Right lobe of liver (tissue), 6 donors: ENCODE measurements at regions not wholly inside any gene's neighbourhood (a gene's known extent, or its start where the extent isn't known, plus 50 kb on each side); places are given as distances from the start of the nearest gene placed in this dataset.

Experiments
- ATAC-seq, 4 donors: fragments of 200-7000 bp; cut with Tn5 transposase; one replicate each; pipeline ENCODE4 v1.9.1; 2020; ENCODE audit warnings: mild to moderate bottlenecking in 4 of 4, moderate library complexity in 4 of 4
- DNase-seq, 3 donors: peaks; one replicate each; pipeline ENCODE4 v3.0.0-alpha.2; 2020
- H3K27ac ChIP-seq, 3 donors: fragments of 200-600 bp; one replicate each; pipeline ENCODE4 v1.8.0; 2022
- H3K27me3 ChIP-seq, 2 donors: fragments of 200-600 bp; one replicate each; pipeline ENCODE4 v1.8.0; 2022
- H3K36me3 ChIP-seq, 4 donors: fragments of 200-600 bp; sonication (generic) in 1 of 4; one replicate each; pipeline versions ENCODE4 v1.5.1 to v1.8.0; 2017 to 2022; ENCODE audit warnings: control low read depth in 1 of 4
- H3K4me1 ChIP-seq, 4 donors: fragments of 200-600 bp; sonication (generic) in 1 of 4; one replicate each; pipeline versions ENCODE4 v1.5.1 to v1.8.0; 2017 to 2022; ENCODE audit warnings: control low read depth in 1 of 4
- H3K4me3 ChIP-seq, 3 donors: fragments of 200-600 bp; one replicate each; pipeline ENCODE4 v1.8.0; 2022
- H3K9me3 ChIP-seq, 4 donors: fragments of 200-600 bp; sonication (generic) in 1 of 4; one replicate each; pipeline versions ENCODE4 v1.5.1 to v1.8.0; 2017 to 2022; ENCODE audit warnings: control low read depth in 1 of 4
- CTCF ChIP-seq, 4 donors: fragments of 200-600 bp in 3 of 4; fragments of 450-650 bp in 1 of 4; IDR thresholded peaks; one replicate each; pipeline versions ENCODE4 v1.5.1 to v1.8.0; 2016 to 2022; ENCODE audit warnings: antibody characterized with exemption in 4 of 4, mild to moderate bottlenecking in 2 of 4
- POLR2A ChIP-seq: fragments of 450-650 bp; IDR thresholded peaks from one replicate; pipeline ENCODE4 v1.6.1; 2017; ENCODE audit warnings: antibody characterized with exemption, mild to moderate bottlenecking
- WGBS: methylation state at CpG from one replicate; pipeline ENCODE4 v1.1.6; 2018; ENCODE audit warnings: low coverage, low lambda C conversion rate; ENCODE audit not compliant: insufficient coverage; ENCODE audit errors: missing lambda C conversion rate; 5-methylcytosine and 5-hydroxymethylcytosine counted together
- intact Hi-C, 2 donors: fragments of 100-400 bp; cut with DNase I; formaldehyde crosslinking; loops; one replicate each; pipeline versions ENCODE4 v1.11.2 to v1.14.1; 2022
- donor health status: DM: no; HTN: yes; CAD: no.
- donor health status: DM: no; HTN: no; CAD: no.
- donor health status: DM: no; HTN: no; CAD: no.
- donor health status: DM: no; HTN: yes; CAD: no.
- donor health status: DM: no; HTN: yes; CAD: no.

DNA sequence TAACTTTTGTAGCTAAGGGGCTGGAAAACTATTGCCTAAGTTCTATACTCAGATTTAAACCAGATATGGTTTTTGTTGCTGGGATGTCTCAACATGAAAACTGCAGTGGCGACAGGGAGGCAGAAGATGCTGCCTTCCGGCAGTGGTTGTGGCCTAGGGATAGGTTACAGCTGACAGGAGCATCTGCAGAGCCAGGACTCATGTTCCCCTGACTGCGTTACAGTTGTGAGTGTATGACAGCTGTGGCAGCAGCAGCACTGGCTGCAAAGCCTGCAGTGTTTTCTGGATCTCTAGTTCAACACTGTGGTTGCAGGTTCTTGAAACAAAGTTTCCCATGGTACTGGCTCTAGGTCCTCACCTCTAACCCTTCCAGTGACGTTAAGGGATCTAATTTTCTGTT lies 498.8 kb upstream of the CDH18 start:
- DNase-seq = no peak
- WGBS = 46% methylated on average over 4 of the region's 4 CpGs

GRCh38 chr5:20476016-20476415 lies 488.0 kb upstream of the CDH18 start:
- TF ChIP-seq POLR2A (no peak), CTCF (IDR thresholded peaks at IDR 0.05) (no peak)
- no peaks in the 10 kb centered on the region for H3K9me3 ChIP-seq
- intact Hi-C loops = no loop called here
- DNase-seq (no peak), ATAC-seq (no peak)
- H3K4me1 ChIP-seq = no peaks in the 10 kb centered on the region
- no peaks in the 10 kb centered on the region for H3K27me3 ChIP-seq
- H3K36me3 ChIP-seq = no peaks in the 10 kb centered on the region
- no peak overlapping the region for H3K4me3 ChIP-seq
- no peak overlapping the region for H3K27ac ChIP-seq
- WGBS = 47% methylated on average over 1 of the region's 1 CpG

More for the DNA sequence above, 498.8 kb upstream of the CDH18 start:
- H3K4me3 ChIP-seq = no peak overlapping the region
- no peaks in the 10 kb centered on the region for H3K9me3 ChIP-seq
- intact Hi-C loops = no loop called here
- ATAC-seq = no peak
- TF ChIP-seq CTCF (IDR thresholded peaks at IDR 0.05) (no peak), POLR2A (no peak)
- no peaks in the 10 kb centered on the region for H3K27me3 ChIP-seq
- no peak overlapping the region for H3K27ac ChIP-seq
- H3K4me1 ChIP-seq = no peaks in the 10 kb centered on the region
- no peaks in the 10 kb centered on the region for H3K36me3 ChIP-seq

DNA sequence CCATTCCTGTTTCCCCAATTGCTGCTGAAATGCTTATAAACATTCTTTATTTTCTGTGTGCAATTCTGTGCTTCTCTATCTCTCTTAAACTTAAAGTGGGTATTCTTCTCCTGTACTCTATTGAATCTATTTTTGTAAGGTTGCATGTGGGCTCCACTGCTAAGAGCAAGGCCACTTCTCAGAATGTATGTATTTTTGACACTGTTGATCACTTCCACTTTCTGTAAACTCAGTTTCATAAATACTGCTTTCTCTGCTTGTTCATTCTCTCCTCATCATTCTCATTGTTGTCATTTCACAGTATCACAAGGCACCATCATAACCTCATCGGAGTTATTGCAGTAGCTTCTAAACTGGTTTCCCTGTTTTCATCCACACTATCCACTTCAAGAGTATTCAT lies 483.0 kb upstream of the CDH18 start:
- no peak overlapping the region for H3K4me3 ChIP-seq
- 55% methylated on average over 1 of the region's 1 CpG for WGBS
- H3K27me3 ChIP-seq = no peaks in the 10 kb centered on the region
- no peak for TF ChIP-seq CTCF (IDR thresholded peaks at IDR 0.05)
- TF ChIP-seq POLR2A = no peak
- DNase-seq (no peak), ATAC-seq (no peak)
- H3K9me3 ChIP-seq = no peaks in the 10 kb centered on the region
- no peaks in the 10 kb centered on the region for H3K36me3 ChIP-seq
- H3K27ac ChIP-seq = no peak overlapping the region
- intact Hi-C loops = no loop called here
- H3K4me1 ChIP-seq = no peaks in the 10 kb centered on the region

DNA sequence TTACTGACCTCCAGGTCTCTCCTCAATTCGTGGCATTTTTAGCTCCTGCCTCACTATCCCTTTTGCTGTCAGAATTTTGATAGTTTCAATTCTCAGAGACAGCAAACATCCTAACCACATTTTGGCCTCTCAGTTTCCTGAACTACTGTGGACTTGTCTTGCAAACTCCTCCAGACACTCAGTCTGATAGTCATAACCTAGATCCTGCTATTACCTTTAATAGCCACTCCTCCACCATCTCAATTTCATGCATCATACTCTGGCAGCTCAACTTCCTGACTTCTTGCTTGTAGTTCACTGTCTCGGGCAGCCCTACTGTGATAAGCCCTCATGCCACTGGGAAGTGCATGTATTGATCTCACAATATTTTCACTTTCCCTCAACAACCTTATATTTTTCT lies 481.8 kb upstream of the CDH18 start:
- Histone ChIP-seq H3K4me1 (no peaks in the 10 kb centered on the region), H3K27me3 (no peaks in the 10 kb centered on the region), H3K27ac (no peak overlapping the region), H3K9me3 (no peaks in the 10 kb centered on the region), H3K36me3 (no peaks in the 10 kb centered on the region), H3K4me3 (no peak overlapping the region)
- DNase-seq = no peak
- 11% methylated on average over 2 of the region's 2 CpGs for WGBS
- intact Hi-C loops = no loop called here
- ATAC-seq = no peak
- TF ChIP-seq CTCF (IDR thresholded peaks at IDR 0.05) = no peak
- TF ChIP-seq POLR2A = no peak

- Histone ChIP-seq H3K9me3 (no peaks in the 10 kb centered on the region), H3K27ac (no peak overlapping the region), H3K27me3 (no peaks in the 10 kb centered on the region), H3K4me3 (no peak overlapping the region), H3K4me1 (no peaks in the 10 kb centered on the region), H3K36me3 (no peaks in the 10 kb centered on the region)
- DNase-seq (no peak), ATAC-seq (no peak)
- intact Hi-C loops = no loop called here
- WGBS = 43% methylated on average over 3 of the region's 3 CpGs
- no peak for TF ChIP-seq CTCF (IDR thresholded peaks at IDR 0.05)
- no peak for TF ChIP-seq POLR2A
Measured at GRCh38 chr5:20469390-20469789, 481.4 kb upstream of the CDH18 start.
